HL-60 (cell line): ENCODE measurements at regions not wholly inside any gene's neighbourhood (a gene's known extent, or its start where the extent isn't known, plus 50 kb on each side); places are given as distances from the start of the nearest gene placed in this dataset.

Source experiments
- CTCF ChIP-seq: IDR thresholded peaks from one replicate; pipeline ENCODE4 v1.5.1; 2011; ENCODE audit warnings: low read length, control low read depth, inconsistent platforms; ENCODE audit not compliant: insufficient read depth
- POLR2AphosphoS5 ChIP-seq: IDR thresholded peaks from 2 replicates; pipeline ENCODE4 v1.6.1; 2012; ENCODE audit warnings: low read depth
- REST ChIP-seq: IDR thresholded peaks from 2 replicates; pipeline ENCODE4 v1.6.1; 2012; ENCODE audit warnings: low read depth; ENCODE audit not compliant: insufficient replicate concordance
- SPI1 ChIP-seq: IDR thresholded peaks from 2 replicates; pipeline ENCODE4 v1.6.1; 2012; ENCODE audit warnings: low read depth, mild to moderate bottlenecking, borderline replicate concordance

- TF ChIP-seq CTCF (no peak), POLR2AphosphoS5 (no peak), REST (no peak), SPI1 (no peak)
Observed at GRCh38 chr4:129314781-129315180, 218.8 kb downstream of the C4orf33 start.
